Transverse colon (tissue), 4 donors: ENCODE measurements at regions not wholly inside any gene's neighbourhood (a gene's known extent, or its start where the extent isn't known, plus 50 kb on each side); places are given as distances from the start of the nearest gene placed in this dataset.

Source experiments
- CTCF ChIP-seq, 5 experiments: fragments of 200-600 bp in 3 of 5; fragments of 450-650 bp in 2 of 5; sonication (generic) in 3 of 5; IDR thresholded peaks; 1 replicate in 2 of 5; 2 replicates in 3 of 5; pipeline ENCODE4 v1.5.1; 2016 to 2017; ENCODE audit warnings: antibody characterized with exemption in 5 of 5, inconsistent platforms in 3 of 5, mild to moderate bottlenecking in 2 of 5, moderate library complexity in 1 of 5
- EP300 ChIP-seq: sonication (generic); formaldehyde crosslinking; IDR thresholded peaks from one replicate; pipeline ENCODE4 v1.6.1; 2017; ENCODE audit warnings: antibody characterized with exemption, low read depth
- POLR2A ChIP-seq: fragments of 450-650 bp; IDR thresholded peaks from one replicate; pipeline ENCODE4 v1.6.1; 2016; ENCODE audit warnings: antibody characterized with exemption, mild to moderate bottlenecking, moderate library complexity
- POLR2AphosphoS5 ChIP-seq, 3 donors: sonication (generic); formaldehyde crosslinking; IDR thresholded peaks; one replicate each; pipeline ENCODE4 v1.6.1; 2016; ENCODE audit warnings: antibody characterized with exemption in 3 of 3

GRCh38 chr1:194903524-194903923, 1704.7 kb downstream of the KCNT2 start:
- TF ChIP-seq CTCF (IDR thresholded peaks at IDR 0.05), result no peak
- no peak for TF ChIP-seq POLR2A
- no peak for TF ChIP-seq POLR2AphosphoS5 (IDR thresholded peaks at IDR 0.05)
- TF ChIP-seq EP300, result no peak
